GM21619 (cell line): ENCODE measurements at regions not wholly inside any gene's neighbourhood (a gene's known extent, or its start where the extent isn't known, plus 50 kb on each side); places are given as distances from the start of the nearest gene placed in this dataset.
"Not testable (repeated sequence)": the region's sequence is repeated elsewhere in the genome, so short reads cannot be mapped to it uniquely, and the experiment has no call there.

Experiments
- ATAC-seq: cut with Tn5 transposase; IDR thresholded peaks from one replicate; pipeline ENCODE4 v1.9.1; 2021; ENCODE audit not compliant: unreplicated experiment

DNA sequence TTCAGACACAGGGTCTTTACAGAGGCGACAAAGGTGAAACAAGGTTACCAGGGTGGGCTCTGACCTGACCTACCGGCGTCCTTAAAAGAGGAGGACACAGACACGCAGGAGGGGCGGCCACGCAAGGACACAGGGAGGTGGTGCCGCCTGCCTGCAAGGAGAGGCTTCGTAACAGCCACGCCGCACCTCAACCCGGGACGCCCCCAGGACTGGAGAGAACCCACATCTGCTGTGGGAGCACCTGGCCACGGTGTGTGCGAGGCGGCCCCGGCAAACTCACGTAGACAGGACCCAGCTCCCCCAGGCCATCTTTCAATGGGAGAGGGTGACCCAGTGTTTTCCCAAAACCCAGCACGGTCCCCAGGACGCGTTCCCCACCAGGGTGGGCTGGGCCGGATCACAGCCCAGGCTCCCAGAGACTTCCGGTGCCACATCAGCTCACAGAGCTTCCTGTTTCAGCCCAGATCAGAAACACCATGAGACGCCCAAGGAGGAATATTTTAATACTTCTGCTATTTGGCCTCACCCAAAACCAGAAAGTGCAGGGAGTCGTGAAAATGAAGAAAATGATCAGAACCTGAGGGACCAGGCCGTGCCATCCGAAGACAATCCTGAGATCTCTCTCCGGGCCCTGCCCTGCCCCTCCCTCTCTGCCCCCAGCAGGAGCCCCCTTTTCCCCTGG is 5417.4 kb upstream of the TPTE start:
- ATAC-seq = not testable (repeated sequence)

DNA sequence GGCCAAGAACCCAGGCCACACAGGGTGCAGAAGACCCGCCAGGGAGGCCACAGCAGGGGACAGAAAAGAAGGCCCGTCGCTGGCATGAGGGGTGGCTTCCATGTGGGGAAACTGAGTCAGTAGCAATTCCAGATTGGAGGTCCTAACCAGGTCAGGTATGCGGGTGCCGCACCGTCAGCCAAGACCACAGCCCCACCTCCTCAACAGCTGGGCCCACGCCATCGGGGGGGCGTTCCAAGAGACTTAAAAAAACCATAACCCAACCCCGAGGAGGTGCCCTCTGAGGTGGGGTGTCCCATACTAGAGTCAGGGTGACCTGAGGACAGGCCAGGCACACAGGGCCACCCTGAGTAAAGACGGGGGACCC is 5416.8 kb upstream of the TPTE start:
- ATAC-seq = not testable (repeated sequence)

DNA sequence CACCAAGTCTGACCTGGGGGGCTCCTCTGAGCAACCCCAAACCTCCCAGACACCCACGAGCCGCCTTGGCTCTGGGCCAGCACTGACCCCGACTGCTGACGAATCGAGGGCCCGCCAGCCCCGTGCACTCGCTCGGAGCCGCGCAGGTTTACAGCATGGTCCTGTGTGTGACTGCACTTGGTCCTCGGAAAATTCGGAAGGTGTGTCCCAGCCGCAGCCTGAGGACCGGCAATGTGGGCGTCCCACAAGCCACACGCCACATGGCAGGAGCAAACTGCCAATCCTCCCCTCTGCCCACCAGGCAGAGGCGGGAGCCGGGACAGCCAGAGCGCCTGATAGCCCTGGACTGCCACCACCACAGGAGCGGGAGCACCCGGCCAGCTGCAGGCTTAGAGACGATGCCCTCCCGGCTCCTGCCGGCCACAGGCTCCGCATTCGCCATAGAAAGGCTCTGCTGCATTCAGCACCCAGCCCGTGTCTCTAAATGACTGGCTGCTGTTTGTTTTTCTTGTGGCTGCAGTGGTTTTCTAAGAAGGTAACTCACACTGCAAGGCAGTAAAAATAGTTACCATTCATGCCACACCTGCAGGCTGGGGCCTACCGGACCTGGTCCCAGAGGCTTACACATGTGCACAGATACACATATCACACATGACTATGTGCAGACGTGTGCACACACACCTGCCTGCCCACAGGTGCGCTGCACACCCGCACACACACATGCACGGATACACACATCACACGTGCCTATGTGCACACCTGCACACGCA is 5415.3 kb upstream of the TPTE start:
- ATAC-seq = not testable (repeated sequence)

DNA sequence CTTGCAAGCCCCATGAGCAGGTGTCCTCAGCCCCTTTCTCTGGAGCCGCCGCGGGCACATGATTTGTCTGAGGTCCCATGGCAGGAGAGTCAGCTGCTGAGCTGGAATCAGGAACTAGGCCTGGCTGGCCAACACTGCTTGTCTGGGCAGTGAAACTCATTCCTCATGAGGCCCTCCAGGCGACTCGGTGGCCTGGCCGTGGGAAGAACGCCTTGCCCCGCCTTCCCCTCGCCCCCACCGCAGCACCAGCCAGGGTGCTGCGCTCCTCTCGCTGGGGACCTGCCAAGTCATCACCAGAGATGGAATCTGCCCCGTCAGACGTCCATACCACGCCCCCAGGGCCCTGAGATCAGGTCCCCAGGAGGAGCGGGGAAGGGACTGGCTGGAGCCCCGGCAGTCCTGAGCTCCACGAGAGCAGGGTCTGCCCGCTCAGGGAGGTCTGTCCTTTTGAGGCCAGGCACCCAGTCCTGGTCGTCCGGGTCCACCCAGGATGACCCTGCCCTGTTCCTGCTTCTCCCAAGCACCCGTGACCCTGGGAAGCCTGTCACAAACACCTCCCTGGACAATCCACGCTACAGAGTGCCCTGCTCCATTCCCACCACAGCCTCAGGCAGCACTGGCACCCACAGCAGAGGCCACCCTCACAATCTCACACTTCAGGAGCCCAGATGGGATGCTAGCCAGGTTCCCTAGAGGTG is 5414.5 kb upstream of the TPTE start:
- not testable (repeated sequence) for ATAC-seq

DNA sequence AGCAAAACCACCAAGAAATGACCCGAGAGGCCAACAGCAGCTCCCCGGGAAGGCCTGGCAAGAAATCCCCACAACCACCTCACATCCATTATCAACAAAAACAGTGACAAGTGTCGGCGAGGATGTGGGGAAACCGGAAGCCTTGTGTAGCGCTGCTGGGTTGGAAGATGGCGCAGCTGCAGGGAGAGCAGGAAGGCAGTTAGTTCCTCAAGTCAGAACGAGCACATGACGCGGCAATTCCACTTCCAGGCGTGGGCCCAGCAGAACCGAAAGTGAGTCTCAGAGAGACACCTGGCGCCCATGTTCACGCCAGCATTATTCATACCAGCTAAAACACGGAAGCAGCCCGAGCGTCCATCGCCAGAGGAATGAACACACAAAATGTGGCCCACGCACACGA is 5413.7 kb upstream of the TPTE start:
- not testable (repeated sequence) for ATAC-seq

DNA sequence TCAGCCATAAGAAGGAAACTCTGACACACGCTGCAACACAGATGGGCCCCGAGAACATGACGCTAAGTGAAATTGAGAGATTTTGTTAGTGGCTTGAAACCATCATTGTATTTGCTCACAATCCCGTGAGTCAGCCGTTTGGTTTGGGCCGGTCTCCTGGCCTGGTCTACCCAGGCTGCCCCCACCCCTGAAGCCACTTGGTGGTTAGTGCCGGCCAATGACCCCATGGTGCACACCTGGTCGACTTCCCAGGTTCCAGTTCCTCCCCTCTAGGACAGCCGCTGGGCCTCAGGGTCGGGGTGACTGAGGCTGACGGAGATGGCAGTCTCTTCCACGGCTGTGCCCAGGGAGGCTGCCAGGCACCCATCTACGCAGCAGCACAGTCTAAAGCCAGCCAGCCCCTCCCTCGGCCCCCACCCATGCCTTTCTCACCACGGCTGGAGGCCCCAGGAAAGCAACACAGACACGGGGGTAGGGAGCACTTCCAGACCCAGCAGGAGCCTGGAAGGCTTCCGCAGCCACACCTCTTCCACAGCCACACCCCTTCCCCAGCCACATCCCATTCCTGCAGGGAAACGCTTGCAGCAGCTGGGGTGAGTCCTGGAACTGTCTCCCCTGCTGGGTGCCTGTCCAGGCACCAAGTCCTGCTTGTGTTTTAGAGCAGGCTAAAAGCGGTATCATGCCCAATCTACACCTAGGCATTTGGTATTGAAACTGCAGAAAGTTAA is 5413.2 kb upstream of the TPTE start:
- ATAC-seq = not testable (repeated sequence)

DNA sequence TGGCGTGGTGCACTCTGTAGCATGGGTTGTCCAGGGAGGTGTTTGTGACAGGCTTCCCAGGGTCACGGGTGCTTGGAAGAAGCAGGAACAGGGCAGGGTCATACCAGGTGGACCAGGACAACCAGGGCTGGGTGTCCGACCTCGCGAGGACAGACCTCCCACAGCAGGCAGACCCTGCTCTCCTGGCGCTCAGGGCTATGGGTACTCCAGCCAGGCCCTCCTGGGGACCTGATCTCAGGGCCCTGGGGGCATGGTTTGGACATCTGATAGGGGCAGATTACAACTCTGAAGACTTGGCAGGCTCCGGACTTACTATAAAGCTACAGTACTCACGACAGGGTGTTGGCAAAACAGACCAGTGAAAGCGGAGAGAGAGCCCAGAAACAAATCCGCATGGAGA is 5410.2 kb upstream of the TPTE start:
- ATAC-seq = not testable (repeated sequence)

DNA sequence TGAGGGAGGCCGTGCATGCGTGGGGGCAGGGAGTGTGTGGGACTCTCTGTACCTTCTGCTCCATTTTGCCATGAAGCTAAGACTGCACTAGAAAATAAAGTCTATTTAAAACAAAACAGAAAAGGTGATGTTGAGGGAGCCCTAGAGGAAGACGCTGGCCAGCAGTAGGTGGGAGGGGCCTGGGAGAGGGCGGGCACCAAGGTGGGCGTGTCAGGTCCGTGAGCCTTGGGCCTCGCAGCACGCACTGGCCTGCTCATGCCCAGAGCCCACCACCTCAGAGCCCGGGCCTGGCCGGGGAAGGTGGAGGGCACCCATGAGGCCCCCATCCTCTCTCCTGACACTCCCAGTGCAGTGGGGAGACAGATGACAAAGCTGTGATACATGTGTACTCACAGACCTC is 5408.3 kb upstream of the TPTE start:
- ATAC-seq = not testable (repeated sequence)

DNA sequence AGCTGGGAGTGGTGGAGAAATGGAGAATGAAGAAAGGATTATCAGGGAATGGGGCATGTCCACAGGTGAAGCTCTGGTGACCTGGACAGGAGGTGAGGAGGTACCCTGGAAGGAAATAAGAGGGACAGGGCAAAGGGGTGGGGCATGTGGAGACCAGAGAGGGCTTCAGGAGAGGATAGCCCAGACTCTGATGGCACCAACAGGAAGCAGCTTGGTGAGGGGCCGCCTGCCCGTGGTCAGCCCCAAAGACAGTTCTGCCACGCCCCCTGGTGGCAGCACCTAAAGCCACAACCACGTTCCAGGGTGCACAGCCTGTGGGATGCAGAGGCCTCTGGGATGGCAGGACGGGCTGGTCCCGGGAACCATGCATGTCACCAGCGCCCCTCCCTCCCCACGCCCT is 5406.9 kb upstream of the TPTE start:
- not testable (repeated sequence) for ATAC-seq

DNA sequence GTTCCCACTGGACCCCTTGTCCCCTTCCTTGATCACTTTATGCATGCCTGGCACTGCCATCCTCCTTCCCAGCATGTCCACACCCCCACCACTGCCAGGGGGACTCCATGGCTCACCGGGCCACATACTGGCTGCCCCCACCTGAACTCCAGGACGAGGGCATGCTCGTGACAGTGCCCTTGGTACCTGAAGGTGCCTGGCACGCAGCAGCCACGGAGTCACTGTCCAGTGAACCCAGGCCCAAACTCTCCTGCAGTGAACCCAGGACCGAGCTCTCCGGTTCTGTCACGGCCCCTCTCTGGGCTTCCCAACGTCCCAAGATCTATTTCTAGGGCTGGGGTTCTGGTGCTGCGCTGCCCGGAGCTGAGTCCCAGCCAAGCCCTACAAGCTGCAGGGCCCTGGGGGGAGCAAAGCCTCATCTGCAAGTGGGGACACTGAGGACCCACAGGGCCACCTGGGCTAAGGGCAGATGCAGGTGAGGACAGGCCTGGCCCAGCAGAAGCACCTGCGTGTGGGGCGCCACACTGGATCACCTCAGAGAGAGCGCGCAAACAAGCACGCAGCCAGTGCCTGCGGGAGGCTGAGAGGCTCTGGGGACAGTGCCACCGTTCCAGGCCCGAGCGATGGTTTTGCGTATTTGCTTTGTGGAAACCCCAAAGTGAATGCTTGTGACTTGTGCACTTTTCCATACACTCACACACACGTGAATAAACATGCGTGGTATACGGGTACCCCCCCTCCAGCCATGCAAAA is 5406.3 kb upstream of the TPTE start:
- not testable (repeated sequence) for ATAC-seq

DNA sequence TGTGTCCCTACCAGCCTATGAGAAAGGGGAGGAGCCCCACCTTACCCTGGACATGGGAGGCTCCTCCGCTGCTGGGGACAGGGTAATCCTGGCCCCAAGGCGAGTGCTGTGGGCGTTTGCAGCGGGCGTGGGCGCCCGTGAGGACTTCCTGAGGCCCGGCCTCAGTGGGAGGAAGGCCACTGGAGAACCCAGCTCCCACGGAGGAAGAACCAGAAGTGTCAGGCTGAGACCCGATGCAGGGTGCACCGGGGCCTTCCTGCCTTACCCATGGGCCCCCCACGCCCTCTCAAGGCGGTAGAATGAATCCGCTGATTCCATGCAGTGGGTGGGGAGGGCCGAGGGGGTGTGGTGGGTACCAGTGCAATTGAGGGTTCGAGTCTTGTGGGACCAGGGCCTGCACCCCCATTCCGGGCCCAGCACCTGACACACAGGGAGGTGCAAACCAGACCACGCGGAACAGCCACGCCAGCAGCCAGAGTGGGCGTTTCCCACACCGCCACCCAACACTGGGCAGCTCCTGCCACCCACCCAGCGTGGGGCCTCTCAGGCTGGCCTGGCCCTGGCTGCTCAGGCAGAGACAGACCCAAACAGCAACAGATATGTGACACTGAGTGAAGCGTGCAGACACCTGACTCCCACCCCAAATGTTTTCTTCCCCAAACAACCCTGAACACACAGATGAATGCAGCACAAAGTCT is 5405.6 kb upstream of the TPTE start:
- not testable (repeated sequence) for ATAC-seq

DNA sequence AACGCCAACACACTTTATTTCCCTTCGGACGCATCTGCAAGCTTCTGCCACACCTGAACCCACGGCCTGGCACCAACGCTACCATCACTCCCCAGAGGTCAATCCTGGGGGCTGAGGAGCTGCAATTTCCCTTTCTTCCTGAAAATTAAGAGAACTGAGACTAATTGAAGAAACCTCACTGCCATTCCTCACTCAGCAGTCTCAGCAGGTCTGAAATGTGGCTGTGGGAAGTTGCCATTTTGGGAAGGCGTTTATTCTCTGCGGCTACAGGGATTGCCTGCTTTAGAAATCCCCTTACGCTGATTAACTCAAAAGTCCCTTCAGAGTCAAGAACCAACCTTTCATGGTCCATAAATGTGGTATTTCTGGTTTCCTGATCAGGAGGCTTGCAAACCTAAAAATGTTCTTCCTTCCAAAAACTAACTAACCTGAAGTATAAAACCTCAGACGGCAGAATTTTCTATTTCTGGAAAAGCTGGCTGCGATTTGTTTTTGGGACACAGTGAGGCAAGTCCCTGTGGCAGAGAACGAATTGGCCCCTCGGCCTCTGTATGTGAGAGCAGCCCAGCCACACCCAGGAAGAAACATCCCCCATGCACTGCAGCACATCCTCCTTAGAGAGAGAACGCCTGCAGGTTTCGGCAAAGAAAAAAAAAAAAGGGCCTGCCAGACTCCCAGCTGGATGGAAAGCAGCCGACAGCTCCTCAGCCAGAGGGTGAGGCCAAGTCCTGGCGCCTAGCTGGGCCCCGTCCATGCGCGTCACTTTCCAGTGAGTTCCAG is 5404.8 kb upstream of the TPTE start:
- not testable (repeated sequence) for ATAC-seq

DNA sequence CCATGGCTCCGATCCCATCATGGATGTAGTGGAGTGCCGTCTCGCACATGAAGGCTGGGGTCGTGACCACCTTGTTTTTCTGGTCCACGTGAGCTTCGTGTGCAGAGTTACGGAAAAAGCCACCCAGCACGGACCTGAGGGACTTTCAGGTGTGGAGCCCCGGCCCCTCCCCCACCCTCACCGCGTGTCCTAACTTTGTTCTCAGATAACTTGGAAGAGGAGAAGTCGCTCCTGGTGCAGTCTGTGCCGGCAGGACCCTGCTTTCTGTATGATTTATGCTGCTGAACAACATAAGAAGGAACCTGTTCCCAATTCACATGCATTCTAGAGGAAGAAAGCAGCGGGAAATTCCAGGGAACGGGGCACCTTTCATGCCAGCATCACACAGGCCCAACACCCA is 5404.2 kb upstream of the TPTE start:
- not testable (repeated sequence) for ATAC-seq

DNA sequence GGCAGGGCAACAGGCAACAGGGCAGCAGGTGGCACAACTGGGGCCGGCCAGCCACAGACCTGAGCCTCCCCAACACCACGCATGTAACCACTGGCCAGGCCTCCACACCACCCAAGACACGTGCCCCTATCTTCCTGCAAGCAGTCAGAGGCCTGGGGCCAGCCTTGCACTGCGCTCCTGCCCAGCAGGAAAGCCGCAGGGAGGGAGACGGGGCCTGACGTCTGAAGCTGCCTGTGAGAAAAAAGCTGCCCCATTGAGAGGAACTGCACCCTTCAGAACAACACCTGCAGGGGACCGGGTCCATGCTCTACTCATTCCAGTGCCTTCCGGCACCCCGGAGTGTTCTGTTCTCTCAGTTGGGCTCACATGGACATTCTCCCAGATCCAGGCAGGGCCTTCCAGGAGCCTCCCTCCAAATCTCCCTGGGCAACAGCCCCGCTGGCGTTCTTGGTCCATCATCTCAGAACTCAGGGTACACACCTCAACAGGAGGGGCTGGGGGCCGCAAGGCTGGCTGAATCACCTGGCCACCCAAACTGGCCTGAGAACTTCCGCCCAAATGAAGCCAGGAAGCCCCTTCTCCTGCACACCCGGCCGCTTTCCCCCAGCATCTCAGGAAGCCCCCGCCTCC is 5403.6 kb upstream of the TPTE start:
- peak; percentile 14 for ATAC-seq

DNA sequence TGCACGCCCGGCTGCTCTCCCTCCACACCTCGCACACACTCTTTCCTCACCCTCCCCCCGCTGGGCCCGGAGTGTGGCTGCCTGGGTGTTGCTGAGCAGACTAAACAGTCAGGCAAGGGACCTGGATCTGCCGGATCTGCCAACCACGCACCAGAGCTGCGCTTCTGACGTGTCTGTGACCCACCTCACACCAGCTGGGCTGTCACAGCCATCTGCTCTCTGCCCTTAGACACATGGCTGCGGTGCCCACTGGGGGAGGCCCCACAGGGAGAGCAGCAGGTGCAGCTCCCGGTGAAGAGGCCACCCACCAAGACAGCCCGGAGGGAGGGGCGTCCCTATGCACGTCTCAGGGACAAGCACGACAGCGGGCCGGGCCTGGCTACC is 5403.1 kb upstream of the TPTE start:
- peak; percentile 41 for ATAC-seq

DNA sequence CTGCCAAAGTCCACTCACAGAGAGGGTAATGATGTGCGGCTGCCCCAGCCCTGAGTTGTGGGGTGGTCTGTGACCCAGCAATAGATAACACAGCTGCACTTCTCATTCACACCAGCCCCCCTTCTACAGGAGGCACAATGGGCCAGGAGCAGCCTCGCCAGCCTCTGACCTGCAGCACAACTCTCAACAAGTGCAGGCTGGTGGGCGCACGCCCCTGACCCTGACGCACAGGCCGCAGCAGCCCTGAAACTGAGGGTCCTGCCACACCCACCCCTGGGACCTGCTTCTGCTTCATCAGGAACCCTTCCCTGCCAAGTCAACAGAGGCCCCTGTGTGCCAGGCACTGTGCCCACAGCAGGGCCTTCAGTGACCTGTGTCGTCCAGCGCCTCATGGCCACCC is 5402.2 kb upstream of the TPTE start:
- ATAC-seq = not testable (repeated sequence)

DNA sequence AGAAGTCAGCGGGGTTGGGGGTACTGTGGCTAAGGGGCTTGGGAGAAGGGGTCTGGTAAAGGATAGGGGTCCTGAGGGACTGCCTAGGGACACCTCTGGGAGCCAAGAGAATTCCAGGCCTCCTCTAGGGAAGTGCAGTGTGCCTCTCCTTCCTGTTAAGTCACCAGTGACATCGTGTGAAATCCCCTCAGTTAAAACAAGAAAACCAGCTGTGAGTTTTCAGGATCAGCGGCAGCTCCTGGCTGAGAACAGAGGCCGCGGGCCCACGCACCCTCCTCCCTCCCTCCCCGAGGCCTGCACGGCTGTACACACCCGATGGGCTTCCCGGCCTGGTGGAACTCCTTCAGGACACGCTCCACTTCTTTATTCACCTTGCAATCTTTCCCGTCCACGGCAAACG is 5400.0 kb upstream of the TPTE start:
- not testable (repeated sequence) for ATAC-seq

DNA sequence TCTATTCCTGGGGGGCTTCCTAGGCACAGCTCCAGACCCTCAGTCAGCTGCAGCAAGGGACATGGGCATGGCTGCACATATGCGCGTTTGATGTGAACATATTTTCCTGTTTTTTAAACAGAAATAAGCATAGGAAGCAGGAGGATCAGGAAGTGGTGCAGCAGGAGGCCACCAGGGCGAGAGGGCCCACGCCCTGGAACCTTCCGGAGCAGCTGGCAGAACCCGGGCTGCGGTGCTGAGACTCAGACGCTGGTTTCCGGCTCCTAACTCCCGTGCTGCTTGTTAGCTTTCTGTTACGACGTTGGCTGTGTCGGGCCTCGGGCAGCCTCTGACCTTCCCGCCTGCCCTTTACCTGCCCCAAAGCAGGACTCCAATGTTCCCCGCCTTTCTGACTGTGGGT is 5399.5 kb upstream of the TPTE start:
- not testable (repeated sequence) for ATAC-seq

DNA sequence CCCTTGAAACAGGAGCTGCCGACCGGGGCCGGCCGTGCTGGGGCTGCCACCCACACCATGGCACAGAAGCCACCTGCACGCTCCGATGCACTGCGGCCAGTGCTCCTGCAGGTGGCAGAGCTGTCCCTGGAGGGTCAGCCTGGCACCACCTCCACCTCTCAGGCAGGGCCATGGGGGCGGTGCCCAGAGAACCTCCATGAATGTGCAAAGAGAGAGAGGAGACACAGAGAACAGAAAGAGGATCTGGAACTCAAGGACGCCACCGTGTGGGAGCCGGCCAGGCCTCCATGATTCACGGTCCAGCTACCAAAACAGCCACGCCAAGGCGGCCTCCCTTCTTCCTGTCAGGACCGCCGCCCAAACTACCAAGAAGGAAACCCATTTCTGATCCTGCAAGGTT is 5397.7 kb upstream of the TPTE start:
- ATAC-seq = peak; percentile 39
